ENCODE measurements at regions not wholly inside any gene's neighbourhood (a gene's known extent, or its start where the extent isn't known, plus 50 kb on each side); places are given as distances from the start of the nearest gene placed in this dataset.

DNA sequence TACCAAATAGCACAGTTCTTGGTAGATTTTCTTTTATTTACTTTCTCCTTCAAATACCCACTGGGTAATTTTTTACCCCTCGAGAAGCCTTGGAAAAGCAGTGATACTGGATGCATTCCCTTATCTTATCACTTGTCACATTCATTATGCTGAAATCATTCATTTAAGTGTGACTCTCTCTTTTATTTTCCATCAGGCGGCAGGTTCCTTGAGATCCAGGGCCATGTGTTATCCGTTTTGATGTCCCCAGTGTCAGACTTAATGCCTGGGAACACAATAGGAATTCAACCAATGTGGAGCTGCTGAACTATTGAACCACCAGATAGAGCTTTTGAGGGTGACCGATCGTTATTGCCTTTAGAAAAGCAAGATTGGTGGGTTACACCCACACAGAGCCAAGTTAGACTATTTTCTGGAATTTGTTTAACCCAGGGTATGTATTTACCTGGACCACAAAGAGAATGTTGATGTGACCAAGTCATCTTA, 51.5 kb upstream of the ATP5PO start:
- no peak overlapping the region for H2AFZ ChIP-seq (ENCODE audit: low read depth, low read length)
- ChIA-PET POLR2A (interaction anchor here (0.7 kb wide), 1 partner anchor 870 kb away, joined by 9 read pairs; no protein-coding TSS in a partner anchor), CTCF (interaction anchor here (0.6 to 4.4 kb wide), 7 partner anchors 20 to 381 kb away, joined by 3 to 38 read pairs (median 6); partner anchors contain the start of genes MRPS6 and SLC5A3)
- H3K27ac ChIP-seq (ENCODE audit: insufficient read depth, low read depth, low read length): no peak overlapping the region
- dilution Hi-C loops (cut with MboI; ENCODE audit: extremely low pct_ligation_motif_present, low sequenced_read_pairs) (no loop called here), intact Hi-C loops (cut with micrococcal nuclease) (loop anchor here (5.0 kb wide), 1 partner anchor 200 kb away; no protein-coding TSS in a partner anchor)
- H3K9ac ChIP-seq (replicated peaks; ENCODE audit: extremely low read depth, insufficient read depth, low read length): no peak overlapping the region
- no TSS peak for BruUV-seq (replicated peaks)
- DNase-seq (ENCODE audit: low read depth, low spot score) (no peak), FAIRE-seq (no peak)
- TF ChIP-seq, protein P1, sequence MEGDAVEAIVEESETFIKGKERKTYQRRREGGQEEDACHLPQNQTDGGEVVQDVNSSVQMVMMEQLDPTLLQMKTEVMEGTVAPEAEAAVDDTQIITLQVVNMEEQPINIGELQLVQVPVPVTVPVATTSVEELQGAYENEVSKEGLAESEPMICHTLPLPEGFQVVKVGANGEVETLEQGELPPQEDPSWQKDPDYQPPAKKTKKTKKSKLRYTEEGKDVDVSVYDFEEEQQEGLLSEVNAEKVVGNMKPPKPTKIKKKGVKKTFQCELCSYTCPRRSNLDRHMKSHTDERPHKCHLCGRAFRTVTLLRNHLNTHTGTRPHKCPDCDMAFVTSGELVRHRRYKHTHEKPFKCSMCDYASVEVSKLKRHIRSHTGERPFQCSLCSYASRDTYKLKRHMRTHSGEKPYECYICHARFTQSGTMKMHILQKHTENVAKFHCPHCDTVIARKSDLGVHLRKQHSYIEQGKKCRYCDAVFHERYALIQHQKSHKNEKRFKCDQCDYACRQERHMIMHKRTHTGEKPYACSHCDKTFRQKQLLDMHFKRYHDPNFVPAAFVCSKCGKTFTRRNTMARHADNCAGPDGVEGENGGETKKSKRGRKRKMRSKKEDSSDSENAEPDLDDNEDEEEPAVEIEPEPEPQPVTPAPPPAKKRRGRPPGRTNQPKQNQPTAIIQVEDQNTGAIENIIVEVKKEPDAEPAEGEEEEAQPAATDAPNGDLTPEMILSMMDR (IDR thresholded peaks at IDR 0.05; ENCODE audit: extremely low read depth in 1 of 2, insufficient read depth in 1 of 2, low read depth in 1 of 2, low read length in 2 of 2): no peak
- H4K20me1 ChIP-seq (replicated peaks; ENCODE audit: control insufficient read depth, extremely low read depth, insufficient read depth, low read length): no peaks in the 10 kb centered on the region
- H3K4me3 ChIP-seq (replicated peaks in 1 of 3; ENCODE audit: insufficient read depth in 1 of 3, low read depth in 1 of 3, low read length in 3 of 3): no peak overlapping the region
- H3K36me3 ChIP-seq (ENCODE audit: control insufficient read depth in 2 of 2, extremely low read depth in 1 of 2, insufficient read depth in 2 of 2, low read length in 2 of 2): no peaks in the 10 kb centered on the region
- no peaks in the 10 kb centered on the region for H3K9me1 ChIP-seq (replicated peaks; ENCODE audit: control insufficient read depth, extremely low read depth, insufficient read depth, low read length)
- peaks cover under 1 to 6% of the 10 kb centered on the region in 2 experiments for H3K27me3 ChIP-seq (ENCODE audit: control insufficient read depth in 2 of 2, insufficient read depth in 2 of 2, low read length in 2 of 2)
- no peaks in the 10 kb centered on the region for H3K79me2 ChIP-seq (ENCODE audit: control insufficient read depth, insufficient read depth, low read length)
- no peak overlapping the region for H3K4me2 ChIP-seq (ENCODE audit: insufficient read depth, low read length)
- peaks cover 36% of the 10 kb centered on the region for H3K4me1 ChIP-seq (ENCODE audit: control insufficient read depth, extremely low read depth, insufficient read depth, low read length)
- no peaks in the 10 kb centered on the region for H3K9me3 ChIP-seq (replicated peaks; ENCODE audit: control insufficient read depth, insufficient read depth, low read length)

- Histone ChIP-seq H3K9me3 (replicated peaks; ENCODE audit: control insufficient read depth, insufficient read depth, low read length) (no peaks in the 10 kb centered on the region), H3K4me3 (replicated peaks in 1 of 3; ENCODE audit: insufficient read depth in 1 of 3, low read depth in 1 of 3, low read length in 3 of 3) (no peak overlapping the region), H2AFZ (ENCODE audit: low read depth, low read length) (no peak overlapping the region), H3K79me2 (ENCODE audit: control insufficient read depth, insufficient read depth, low read length) (no peaks in the 10 kb centered on the region), H3K4me1 (ENCODE audit: control insufficient read depth, extremely low read depth, insufficient read depth, low read length) (peaks cover 31% of the 10 kb centered on the region), H3K27ac (ENCODE audit: insufficient read depth, low read depth, low read length) (no peak overlapping the region), H3K4me2 (ENCODE audit: insufficient read depth, low read length) (no peak overlapping the region), H4K20me1 (replicated peaks; ENCODE audit: control insufficient read depth, extremely low read depth, insufficient read depth, low read length) (no peaks in the 10 kb centered on the region), H3K27me3 (ENCODE audit: control insufficient read depth in 2 of 2, insufficient read depth in 2 of 2, low read length in 2 of 2) (peaks cover 2 to 6% of the 10 kb centered on the region in 2 experiments), H3K9ac (replicated peaks; ENCODE audit: extremely low read depth, insufficient read depth, low read length) (no peak overlapping the region), H3K9me1 (replicated peaks; ENCODE audit: control insufficient read depth, extremely low read depth, insufficient read depth, low read length) (no peaks in the 10 kb centered on the region), H3K36me3 (ENCODE audit: control insufficient read depth in 2 of 2, extremely low read depth in 1 of 2, insufficient read depth in 2 of 2, low read length in 2 of 2) (no peaks in the 10 kb centered on the region)
- TF ChIP-seq JUN (IDR thresholded peaks at IDR 0.05; ENCODE audit: borderline replicate concordance, insufficient read depth, insufficient read length, low read depth) (no peak), MYC (IDR thresholded peaks at IDR 0.05; ENCODE audit: low read depth, low read length) (no peak), POLR2AphosphoS5 (IDR thresholded peaks at IDR 0.05; ENCODE audit: insufficient read depth, low read depth, low read length) (no peak), POLR2A (IDR thresholded peaks at IDR 0.05; ENCODE audit: low read depth, low read length) (no peak), EZH2 (IDR thresholded peaks at IDR 0.05; ENCODE audit: borderline replicate concordance, low read depth, low read length, severe bottlenecking) (no peak), FOS (IDR thresholded peaks at IDR 0.05; ENCODE audit: borderline replicate concordance, insufficient read depth, low read length) (no peak), GATA2 (IDR thresholded peaks at IDR 0.05; ENCODE audit: insufficient read depth, insufficient read length, low read depth, low read length) (no peak)
- TF ChIP-seq, protein P2, sequence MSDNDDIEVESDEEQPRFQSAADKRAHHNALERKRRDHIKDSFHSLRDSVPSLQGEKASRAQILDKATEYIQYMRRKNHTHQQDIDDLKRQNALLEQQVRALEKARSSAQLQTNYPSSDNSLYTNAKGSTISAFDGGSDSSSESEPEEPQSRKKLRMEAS (IDR thresholded peaks at IDR 0.05; ENCODE audit: insufficient read depth, insufficient read length): no peak
- TF ChIP-seq, protein P1 (IDR thresholded peaks at IDR 0.05; ENCODE audit: extremely low read depth in 1 of 2, insufficient read depth in 1 of 2, low read depth in 1 of 2, low read length in 2 of 2): no peak
- intact Hi-C loops (cut with micrococcal nuclease): loop anchor here (5.0 kb wide), 1 partner anchor 199 kb away; no protein-coding TSS in a partner anchor
- ChIA-PET POLR2A (no interaction called here), CTCF (interaction anchor here (1.1 to 1.6 kb wide), 3 partner anchors 13 to 381 kb away, joined by 3 to 11 read pairs (median 3); no protein-coding TSS in a partner anchor)
- dilution Hi-C loops (cut with MboI; ENCODE audit: extremely low pct_ligation_motif_present, low sequenced_read_pairs): no loop called here
- DNase-seq (ENCODE audit: low read depth, low spot score): no peak
- no TSS peak for BruUV-seq (replicated peaks)
- FAIRE-seq: no peak
Measured at GRCh38 chr21:33966324-33966949, 50.8 kb upstream of the ATP5PO start.
